Hepatocyte (in vitro differentiated cells): ENCODE measurements at regions not wholly inside any gene's neighbourhood (a gene's known extent, or its start where the extent isn't known, plus 50 kb on each side); places are given as distances from the start of the nearest gene placed in this dataset.

ENCODE experiments used
- DNase-seq: peaks from one replicate; pipeline ENCODE4 v3.0.0-alpha.2; 2016; ENCODE audit warnings: low spot score
- H2AFZ ChIP-seq: fragments of 200-600 bp; sonication (generic); 2 replicates; pipeline ENCODE4 v1.6.0; 2016; ENCODE audit warnings: antibody characterized with exemption, mild to moderate bottlenecking
- H3K27ac ChIP-seq: fragments of 200-600 bp; sonication (generic); 2 replicates; pipeline ENCODE4 v1.5.1; 2016; ENCODE audit warnings: mild to moderate bottlenecking
- H3K27me3 ChIP-seq: fragments of 200-600 bp; sonication (generic); 2 replicates; pipeline ENCODE4 v1.6.1; 2016
- H3K36me3 ChIP-seq: fragments of 200-600 bp; sonication (generic); replicated peaks from 2 replicates; pipeline ENCODE4 v1.5.1; 2016; ENCODE audit warnings: low read depth; ENCODE audit not compliant: insufficient read depth
- H3K4me1 ChIP-seq: fragments of 200-600 bp; sonication (generic); 2 replicates; pipeline ENCODE4 v1.5.1; 2016; ENCODE audit warnings: mild to moderate bottlenecking, moderate library complexity; ENCODE audit not compliant: insufficient read depth
- H3K4me2 ChIP-seq: fragments of 200-600 bp; sonication (generic); 2 replicates; pipeline ENCODE4 v1.6.0; 2016
- H3K4me3 ChIP-seq: fragments of 200-600 bp; sonication (generic); 2 replicates; pipeline ENCODE4 v1.5.1; 2016; ENCODE audit warnings: mild to moderate bottlenecking
- H3K79me2 ChIP-seq: fragments of 200-600 bp; sonication (generic); 2 replicates; pipeline ENCODE4 v1.6.0; 2017; ENCODE audit warnings: mild to moderate bottlenecking
- H3K9me2 ChIP-seq: fragments of 200-600 bp; sonication (generic); replicated peaks from 2 replicates; pipeline ENCODE4 v1.6.0; 2017; ENCODE audit warnings: mild to moderate bottlenecking; ENCODE audit not compliant: insufficient read depth
- H3K9me3 ChIP-seq: fragments of 200-600 bp; sonication (generic); 2 replicates; pipeline ENCODE4 v1.5.1; 2016; ENCODE audit warnings: low read depth, mild to moderate bottlenecking
- H4K20me1 ChIP-seq: fragments of 200-600 bp; sonication (generic); 2 replicates; pipeline ENCODE4 v1.6.0; 2016; ENCODE audit warnings: mild to moderate bottlenecking; ENCODE audit not compliant: insufficient read depth, poor library complexity, severe bottlenecking
- CTCF ChIP-seq: fragments of 200-600 bp; sonication (generic); IDR thresholded peaks from 2 replicates; pipeline ENCODE4 v1.5.1; 2016; ENCODE audit warnings: antibody characterized with exemption, mild to moderate bottlenecking; ENCODE audit not compliant: poor library complexity
- EZH2 ChIP-seq: fragments of 200-600 bp; sonication (generic); IDR thresholded peaks from 2 replicates; pipeline ENCODE4 v1.6.1; 2016; ENCODE audit warnings: antibody characterized with exemption, mild to moderate bottlenecking, borderline replicate concordance
- EZH2phosphoT487 ChIP-seq: fragments of 200-600 bp; sonication (generic); IDR thresholded peaks from one replicate; pipeline ENCODE4 v1.6.1; 2018; ENCODE audit warnings: antibody characterized with exemption, mild to moderate bottlenecking, low read depth, moderate library complexity; ENCODE audit not compliant: unreplicated experiment, severe bottlenecking
- WGBS: methylation state at CpG from one replicate; pipeline ENCODE4 v1.1.6; 2016; ENCODE audit warnings: low lambda C conversion rate; ENCODE audit errors: missing lambda C conversion rate; 5-methylcytosine and 5-hydroxymethylcytosine counted together

GRCh38 chr16:86085161-86085611, 186.2 kb downstream of the IRF8 start:
- Histone ChIP-seq H3K27ac (no peak overlapping the region), H4K20me1 (no peaks in the 10 kb centered on the region), H3K79me2 (no peaks in the 10 kb centered on the region), H3K36me3 (no peaks in the 10 kb centered on the region), H3K9me2 (no peaks in the 10 kb centered on the region), H3K9me3 (no peaks in the 10 kb centered on the region), H3K4me2 (no peak overlapping the region), H3K4me1 (no peaks in the 10 kb centered on the region), H3K27me3 (peaks cover 4% of the 10 kb centered on the region), H2AFZ (no peak overlapping the region), H3K4me3 (no peak overlapping the region)
- no peak for DNase-seq
- 96% methylated on average over 12 of the region's 12 CpGs for WGBS
- TF ChIP-seq EZH2: no peak
- no peak for TF ChIP-seq CTCF
- TF ChIP-seq EZH2phosphoT487: no peak

- no peak for DNase-seq
- H3K9me3 ChIP-seq: no peaks in the 10 kb centered on the region
- H3K27me3 ChIP-seq: peaks cover 2% of the 10 kb centered on the region
- no peak for TF ChIP-seq EZH2phosphoT487
- TF ChIP-seq CTCF: no peak
- TF ChIP-seq EZH2: no peak
- no peak overlapping the region for H2AFZ ChIP-seq
- no peak overlapping the region for H3K4me3 ChIP-seq
- no peaks in the 10 kb centered on the region for H3K4me1 ChIP-seq
- H3K36me3 ChIP-seq: no peaks in the 10 kb centered on the region
- H4K20me1 ChIP-seq: no peaks in the 10 kb centered on the region
- no peaks in the 10 kb centered on the region for H3K9me2 ChIP-seq
- no peak overlapping the region for H3K27ac ChIP-seq
- no peak overlapping the region for H3K4me2 ChIP-seq
- 87% methylated on average over 8 of the region's 8 CpGs for WGBS
- H3K79me2 ChIP-seq: no peaks in the 10 kb centered on the region
Observed at GRCh38 chr16:86085795-86086194, 186.8 kb downstream of the IRF8 start.

GRCh38 chr16:86086471-86086870, 187.5 kb downstream of the IRF8 start:
- H3K79me2 ChIP-seq: no peaks in the 10 kb centered on the region
- DNase-seq: no peak
- no peak overlapping the region for H2AFZ ChIP-seq
- no peaks in the 10 kb centered on the region for H4K20me1 ChIP-seq
- TF ChIP-seq CTCF (no peak), EZH2 (no peak)
- no peak overlapping the region for H3K4me2 ChIP-seq
- no peaks in the 10 kb centered on the region for H3K4me1 ChIP-seq
- H3K4me3 ChIP-seq: no peak overlapping the region
- H3K27me3 ChIP-seq: no peaks in the 10 kb centered on the region
- H3K9me3 ChIP-seq: no peaks in the 10 kb centered on the region
- WGBS: 91% methylated on average over 7 of the region's 7 CpGs
- H3K9me2 ChIP-seq: no peaks in the 10 kb centered on the region
- no peak overlapping the region for H3K27ac ChIP-seq
- no peaks in the 10 kb centered on the region for H3K36me3 ChIP-seq
